Neural progenitor cell (in vitro differentiated cells): ENCODE measurements at regions not wholly inside any gene's neighbourhood (a gene's known extent, or its start where the extent isn't known, plus 50 kb on each side); places are given as distances from the start of the nearest gene placed in this dataset.

Source experiments
- CTCF ChIP-seq: fragments of 200-600 bp; sonication (generic); IDR thresholded peaks from 2 replicates; pipeline ENCODE4 v1.5.1; 2017; ENCODE audit warnings: antibody characterized with exemption, mild to moderate bottlenecking
- EZH2 ChIP-seq: fragments of 200-600 bp; sonication (generic); IDR thresholded peaks from 2 replicates; pipeline ENCODE4 v1.6.1; 2017; ENCODE audit warnings: antibody characterized with exemption, mild to moderate bottlenecking, moderate library complexity

DNA sequence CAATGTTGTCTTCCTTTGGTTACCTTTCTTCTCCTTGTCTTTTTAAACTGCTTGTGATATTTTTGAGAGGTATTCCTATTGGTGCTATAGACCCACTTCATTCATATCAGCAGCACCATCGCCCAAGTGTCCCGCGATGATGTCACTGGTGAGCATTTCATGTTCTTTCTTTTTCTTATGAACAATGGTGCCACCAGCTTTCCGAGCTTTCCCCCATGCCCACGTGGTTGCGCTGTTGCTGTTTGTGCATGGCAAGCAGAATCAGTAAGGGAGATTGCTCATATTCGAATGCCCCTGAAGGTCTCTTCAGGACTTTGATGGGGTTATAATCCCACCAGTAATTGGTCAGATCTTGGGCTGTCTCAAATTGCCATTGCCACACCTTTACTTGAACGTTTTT, 221.6 kb upstream of the USP9Y start:
- TF ChIP-seq EZH2 (no peak), CTCF (no peak)
